GM19025 (cell line): ENCODE measurements at regions not wholly inside any gene's neighbourhood (a gene's known extent, or its start where the extent isn't known, plus 50 kb on each side); places are given as distances from the start of the nearest gene placed in this dataset.

Experiments
- ATAC-seq: cut with Tn5 transposase; IDR thresholded peaks from one replicate; pipeline ENCODE4 v1.9.1; 2021; ENCODE audit warnings: mild to moderate bottlenecking, low read depth, moderate library complexity; ENCODE audit not compliant: unreplicated experiment

DNA sequence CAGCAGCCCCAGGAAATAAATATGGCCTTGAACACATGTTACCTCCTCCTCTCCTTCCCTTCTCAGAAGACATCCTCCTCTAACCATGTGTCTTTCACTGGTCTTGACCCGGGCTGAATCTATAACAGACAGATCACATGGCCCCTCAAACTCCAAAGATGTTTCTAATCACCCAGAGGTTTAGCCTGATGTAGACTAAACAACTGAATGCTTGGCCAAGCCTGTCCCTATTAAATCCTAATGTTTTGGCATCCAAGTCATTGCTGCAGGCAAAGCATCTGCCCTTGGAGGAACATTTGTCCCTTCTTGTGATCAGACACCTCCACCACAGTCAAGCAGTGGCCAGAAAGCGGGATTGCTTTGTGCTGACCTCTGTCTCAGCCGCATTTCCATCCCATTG is 65.5 kb downstream of the ANKRD60 start:
- no peak for ATAC-seq

DNA sequence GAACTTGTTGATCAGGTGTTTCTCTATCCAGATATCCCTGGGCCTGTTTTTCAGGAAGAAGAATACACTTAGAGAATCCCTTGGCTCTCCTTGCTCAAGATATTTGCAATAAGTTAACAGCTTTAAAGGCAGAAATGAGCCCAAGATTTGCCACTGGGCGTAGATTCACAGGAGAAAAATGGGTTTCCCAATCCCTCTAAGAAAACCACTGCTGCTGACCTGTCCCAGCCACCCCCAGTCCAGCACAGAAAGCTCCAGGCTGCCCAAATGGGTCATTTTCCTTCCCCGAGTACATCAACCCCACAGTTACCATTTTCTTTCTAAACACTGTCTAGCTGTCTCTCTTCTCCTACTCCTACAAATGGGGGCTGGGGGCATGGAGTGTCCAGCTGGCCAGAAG is 67.3 kb downstream of the ANKRD60 start:
- no peak for ATAC-seq

DNA sequence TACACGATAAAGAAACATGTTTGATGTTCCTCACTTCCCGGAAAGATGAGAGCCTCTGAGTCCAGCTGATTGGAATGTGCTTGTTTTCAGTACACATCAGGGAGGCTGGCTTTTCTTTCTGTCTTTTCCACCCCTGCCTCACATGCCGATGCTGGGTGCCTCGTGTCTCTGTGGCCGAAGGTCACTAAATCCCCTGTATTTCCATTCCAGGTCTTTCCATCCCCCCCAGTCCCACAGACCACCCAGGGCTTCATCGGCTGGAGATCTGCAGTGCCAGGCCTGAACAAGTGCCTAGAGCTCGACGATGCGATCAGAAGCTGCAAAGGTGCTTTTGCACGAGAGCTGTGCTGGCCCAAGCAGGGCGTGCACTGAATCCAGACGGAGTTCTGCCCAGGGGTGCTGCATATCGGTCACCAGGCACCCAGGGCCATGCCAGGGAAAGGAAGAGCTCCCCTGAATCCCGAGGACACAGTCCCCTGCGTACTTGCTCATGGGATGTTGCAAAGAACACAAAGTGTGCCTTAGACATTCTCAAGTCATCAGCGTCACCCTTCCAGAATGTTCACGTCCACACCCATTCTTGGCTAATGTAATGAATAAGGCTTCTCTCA is 67.9 kb downstream of the ANKRD60 start:
- no peak for ATAC-seq

GRCh38 chr20:58155148-58155925 is 73.1 kb downstream of the ANKRD60 start:
- ATAC-seq, result no peak

GRCh38 chr20:58154113-58154512 is 74.3 kb downstream of the ANKRD60 start:
- no peak for ATAC-seq

- ATAC-seq, result no peak
Observed at GRCh38 chr20:58153121-58153520, 75.3 kb downstream of the ANKRD60 start.

DNA sequence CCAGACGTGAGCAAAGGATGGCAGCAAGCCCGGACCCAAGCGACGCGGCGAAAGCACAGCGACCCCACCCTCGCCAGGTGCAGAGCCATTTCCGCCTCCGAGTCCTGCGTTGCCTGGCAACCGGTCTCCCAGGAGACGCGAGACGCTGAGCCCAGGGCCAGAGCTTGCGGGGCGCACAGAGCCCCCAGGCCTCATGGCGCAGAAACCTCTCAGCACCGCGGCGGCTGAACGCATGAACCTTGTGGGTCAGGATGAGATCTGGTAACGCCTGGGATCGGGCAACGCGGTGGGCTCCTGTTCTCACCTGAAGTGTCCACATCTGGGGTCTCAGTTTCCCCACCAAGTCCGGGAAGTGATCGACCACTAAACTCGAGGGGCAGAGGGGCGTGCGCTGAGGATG is 77.7 kb downstream of the ANKRD60 start:
- ATAC-seq, result no peak

DNA sequence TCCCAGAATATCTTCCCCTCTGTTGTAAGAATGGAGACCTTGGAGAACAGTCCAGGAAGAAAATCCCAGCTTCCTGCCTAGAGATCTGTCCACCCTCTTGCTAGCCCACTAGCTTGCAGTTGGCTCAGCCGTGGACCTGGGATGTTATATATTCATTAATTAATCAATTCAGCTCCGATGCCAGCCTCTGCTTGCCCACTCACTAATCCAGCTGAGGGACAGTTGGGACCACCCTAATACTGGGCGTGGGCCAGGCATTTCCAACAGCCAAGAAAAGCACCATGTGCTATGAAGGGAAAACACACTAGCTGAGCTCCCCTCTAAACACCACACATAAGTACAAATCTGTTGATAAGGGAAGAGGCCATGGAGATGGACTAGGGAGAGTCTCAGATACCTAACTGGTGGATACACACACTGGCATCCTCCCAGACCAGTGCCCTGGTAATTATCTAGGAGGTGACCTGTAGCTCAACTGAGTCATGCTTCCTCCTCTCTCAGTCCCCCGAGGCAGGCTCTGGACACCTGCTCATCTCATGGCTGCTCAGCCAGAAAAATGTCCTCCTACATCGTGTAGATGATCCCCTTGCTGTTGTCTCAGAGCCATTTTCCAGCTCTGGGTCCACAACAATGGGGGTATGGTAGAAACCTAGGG is 78.9 kb downstream of the ANKRD60 start:
- ATAC-seq, result no peak

DNA sequence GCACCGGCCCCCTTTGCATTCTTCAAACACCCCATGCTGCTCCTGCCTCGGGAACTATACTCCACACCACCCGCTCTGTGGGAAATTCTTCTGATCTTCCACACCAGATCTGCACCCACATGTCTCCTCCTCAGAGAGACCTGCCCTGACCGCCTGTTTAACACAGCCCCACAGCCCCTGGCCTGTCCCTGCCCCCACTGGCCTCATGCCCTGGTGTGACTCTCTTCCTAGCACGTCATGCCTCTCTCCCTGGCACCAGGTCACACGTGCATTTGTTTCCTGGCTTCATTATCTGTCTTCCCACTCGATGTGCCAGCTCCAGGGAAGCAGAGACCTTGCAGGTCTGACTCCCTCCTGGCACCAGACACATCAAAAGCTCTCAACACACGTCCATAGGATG is 79.6 kb downstream of the ANKRD60 start:
- no peak for ATAC-seq

DNA sequence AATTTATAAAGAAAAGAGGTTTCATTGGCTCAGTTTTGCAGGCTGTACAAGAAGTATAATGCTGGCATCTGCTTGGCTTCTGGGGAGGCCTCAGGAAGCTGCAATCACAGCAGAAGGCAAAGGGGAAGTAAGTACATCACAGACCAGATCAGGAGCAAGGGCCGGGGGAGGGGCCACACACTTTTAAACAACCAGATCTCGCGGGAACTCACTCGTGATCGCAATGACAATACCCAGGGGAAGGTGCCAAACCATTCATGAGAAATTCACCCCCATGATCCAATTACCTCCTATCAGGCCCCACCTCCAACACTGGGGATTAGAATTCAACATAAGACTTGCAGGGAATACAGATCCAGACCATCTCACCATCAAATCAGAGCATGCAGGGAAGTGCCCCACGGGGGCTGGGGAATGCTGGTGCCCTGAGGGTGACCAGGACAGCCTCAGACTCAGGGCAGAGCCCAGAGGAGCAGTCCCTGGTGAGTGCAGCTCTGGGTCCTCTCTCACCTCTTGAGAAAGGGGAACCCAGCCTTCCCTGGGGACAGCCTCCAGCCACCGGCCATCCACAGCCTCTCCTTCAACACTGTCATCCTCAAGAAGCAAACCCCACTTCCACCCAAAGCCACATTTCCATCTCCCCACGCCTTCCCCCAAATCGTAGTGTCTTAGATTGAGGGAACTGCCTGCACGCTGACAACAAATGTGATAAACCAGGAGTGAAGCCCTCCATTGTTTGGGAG is 80.7 kb downstream of the ANKRD60 start:
- ATAC-seq, result no peak

- ATAC-seq, result no peak
Observed at GRCh38 chr20:58146746-58147140, 81.7 kb downstream of the ANKRD60 start.

DNA sequence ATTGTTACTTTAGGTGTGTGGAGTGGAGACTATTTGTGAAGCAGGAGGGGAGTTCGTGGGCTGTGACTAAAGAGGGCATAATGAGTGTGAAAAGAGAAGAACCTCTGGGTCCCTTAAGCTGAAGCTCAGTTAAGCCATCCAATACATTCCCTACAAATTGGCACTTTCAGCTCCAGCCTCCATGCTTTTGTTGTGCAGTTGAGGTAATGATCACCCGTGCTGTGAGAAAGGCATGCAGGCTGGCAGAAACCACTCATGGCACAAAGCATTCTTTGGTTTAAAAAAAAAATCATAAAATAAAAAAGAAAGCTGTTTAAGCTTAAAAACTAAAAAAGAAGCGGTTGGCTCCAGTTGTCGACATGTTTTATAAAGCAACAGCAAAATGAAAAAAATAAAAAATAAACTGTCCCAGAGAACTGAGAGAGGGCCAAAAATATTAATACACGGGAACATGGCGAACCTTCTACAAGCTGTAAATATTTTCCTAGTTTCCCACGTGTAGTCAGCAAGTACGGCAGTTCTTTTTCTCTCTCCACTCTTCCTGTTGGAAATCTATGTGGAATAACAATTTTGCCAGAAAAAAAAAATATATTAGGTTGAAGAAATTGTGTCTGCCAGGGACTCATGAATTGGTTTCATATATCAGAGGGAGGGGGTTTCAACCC is 82.2 kb downstream of the ANKRD60 start:
- no peak for ATAC-seq

DNA sequence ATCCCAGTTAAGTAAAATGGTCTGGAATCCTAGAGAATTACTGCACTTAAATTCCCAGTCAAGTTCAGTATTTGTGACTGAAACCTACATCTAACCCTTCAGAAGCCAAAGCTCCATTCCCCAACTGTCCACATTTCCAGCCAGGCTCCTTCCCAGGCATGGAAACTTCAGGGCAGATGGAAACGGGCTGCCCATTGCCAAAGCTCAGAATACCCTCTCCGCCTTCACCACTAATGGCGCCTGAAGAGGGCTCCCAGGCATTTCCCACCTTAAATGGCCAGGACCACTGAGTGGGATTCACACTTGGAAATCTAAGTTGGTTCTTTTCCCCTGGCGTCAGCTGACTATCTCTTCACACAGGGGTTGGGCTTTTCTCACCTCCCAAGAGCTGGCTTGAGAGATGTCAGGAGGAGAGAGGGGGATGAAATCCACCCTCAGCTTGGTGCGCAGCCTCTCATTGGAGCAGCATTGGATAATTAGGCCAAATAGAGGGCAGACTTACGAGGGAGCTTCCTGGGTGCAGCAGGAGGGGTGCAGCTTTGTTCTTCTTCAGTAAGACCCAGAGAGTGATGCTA is 82.9 kb downstream of the ANKRD60 start:
- ATAC-seq, result no peak

- ATAC-seq, result no peak
Observed at GRCh38 chr20:58144096-58144495, 84.4 kb downstream of the ANKRD60 start.

DNA sequence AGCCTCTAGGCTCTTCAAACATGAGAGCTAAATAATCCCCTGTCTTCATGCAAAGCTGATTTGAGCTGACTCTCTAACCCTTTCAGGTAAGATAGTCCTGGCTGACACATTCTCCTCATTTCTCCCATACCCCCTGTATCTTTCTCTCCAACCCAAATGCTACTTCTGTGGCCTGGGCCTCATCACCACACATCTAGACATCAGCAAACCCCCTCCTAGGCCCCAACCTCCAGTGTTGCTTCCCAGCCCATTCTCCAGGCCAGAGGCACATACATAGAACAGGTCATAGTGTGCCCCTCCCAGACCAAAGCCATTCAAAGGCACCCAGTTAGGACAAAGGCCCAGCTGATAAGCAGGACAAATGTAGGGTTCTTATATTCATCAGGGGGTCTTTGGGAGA is 84.9 kb downstream of the ANKRD60 start:
- no peak for ATAC-seq

DNA sequence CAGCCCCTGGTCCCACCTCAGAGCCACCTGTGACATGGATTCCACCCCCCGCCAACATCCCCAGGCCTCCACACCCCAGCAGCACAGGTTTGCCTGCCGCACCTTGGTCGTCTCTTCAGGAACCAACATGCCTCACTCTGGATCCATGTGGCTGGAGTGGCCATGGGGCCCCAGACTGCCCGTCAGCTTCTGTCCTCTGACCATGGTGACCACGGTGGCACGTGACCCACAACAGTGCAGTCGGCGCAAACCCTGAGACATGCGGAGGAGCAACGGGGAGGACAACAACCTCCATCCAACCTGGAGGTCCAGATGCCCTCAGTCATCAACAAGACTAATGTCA is 85.6 kb downstream of the ANKRD60 start:
- ATAC-seq, result no peak

DNA sequence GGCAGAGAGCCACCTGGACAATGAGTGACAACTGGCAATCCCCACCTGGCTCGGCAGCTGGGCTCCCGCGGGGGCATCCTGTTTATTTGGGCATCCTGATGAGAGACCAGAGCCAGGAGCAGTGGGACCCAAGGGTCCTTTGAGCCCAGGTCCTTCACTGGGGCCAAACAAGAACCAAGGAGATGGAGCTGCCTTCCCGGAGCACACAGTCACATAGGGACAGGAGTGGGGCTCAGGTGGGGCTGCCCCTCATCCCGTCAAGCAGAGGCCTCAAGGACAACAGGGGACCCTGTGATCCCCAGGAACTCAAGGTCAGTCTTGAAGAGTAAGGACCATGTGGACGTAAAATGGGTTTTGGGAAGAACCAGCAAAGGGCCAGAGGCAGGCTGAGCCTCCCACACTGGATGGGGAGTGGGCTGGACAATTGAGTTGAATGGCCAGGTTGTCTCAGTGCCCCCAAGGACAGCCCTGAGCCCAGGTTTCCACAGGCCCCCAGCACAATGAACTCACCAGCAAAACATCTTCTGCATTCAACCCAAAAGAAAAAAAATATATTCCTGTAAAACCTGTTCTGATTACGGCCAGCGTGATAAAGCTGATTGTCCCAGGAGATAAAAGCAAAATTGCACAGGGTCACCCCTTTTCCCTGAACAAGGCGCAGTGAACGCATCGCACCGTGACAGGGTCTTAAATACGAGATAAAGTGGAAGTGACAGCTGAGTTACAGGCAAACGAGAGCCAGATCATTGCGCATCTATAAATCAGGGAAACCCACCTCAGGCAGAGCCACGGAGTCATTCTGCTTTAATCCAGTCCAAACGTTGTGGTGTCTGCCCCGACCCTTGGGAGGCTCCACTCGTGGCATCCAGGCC is 86.2 kb downstream of the ANKRD60 start:
- ATAC-seq, result no peak

DNA sequence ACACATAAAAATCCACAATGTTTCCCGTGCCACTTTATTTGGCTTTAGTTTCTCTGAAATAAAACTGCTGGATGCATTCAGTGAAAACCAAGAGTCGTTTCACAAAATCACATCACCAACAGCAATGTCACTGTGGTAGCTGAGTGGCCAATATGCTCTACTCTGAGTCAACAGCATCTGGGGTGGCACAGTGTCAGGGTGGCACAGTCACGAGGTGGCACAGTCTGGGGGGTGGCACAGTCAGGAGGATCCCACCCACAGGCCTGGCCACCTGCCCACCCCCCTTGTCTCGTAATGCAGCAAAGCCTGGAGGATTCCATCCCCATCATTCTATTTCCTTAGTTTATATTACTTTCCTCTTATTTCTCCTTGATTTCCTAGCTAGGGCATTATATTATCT is 87.0 kb downstream of the ANKRD60 start:
- no peak for ATAC-seq

- ATAC-seq, result no peak
Observed at GRCh38 chr20:58140787-58141425, 87.5 kb downstream of the ANKRD60 start.
